NCI-H1436 (cell line): ENCODE measurements at regions not wholly inside any gene's neighbourhood (a gene's known extent, or its start where the extent isn't known, plus 50 kb on each side); places are given as distances from the start of the nearest gene placed in this dataset.

Source experiments
- DNase-seq: peaks from one replicate; lab custom pipeline; 2025; lab: John Stamatoyannopoulos, UW

GRCh38 chr12:18970603-18971002, 158.9 kb upstream of the PLEKHA5 start:
- no peak for DNase-seq

- no peak for DNase-seq
Measured at GRCh38 chr12:18971932-18972331, 157.6 kb upstream of the PLEKHA5 start.

DNA sequence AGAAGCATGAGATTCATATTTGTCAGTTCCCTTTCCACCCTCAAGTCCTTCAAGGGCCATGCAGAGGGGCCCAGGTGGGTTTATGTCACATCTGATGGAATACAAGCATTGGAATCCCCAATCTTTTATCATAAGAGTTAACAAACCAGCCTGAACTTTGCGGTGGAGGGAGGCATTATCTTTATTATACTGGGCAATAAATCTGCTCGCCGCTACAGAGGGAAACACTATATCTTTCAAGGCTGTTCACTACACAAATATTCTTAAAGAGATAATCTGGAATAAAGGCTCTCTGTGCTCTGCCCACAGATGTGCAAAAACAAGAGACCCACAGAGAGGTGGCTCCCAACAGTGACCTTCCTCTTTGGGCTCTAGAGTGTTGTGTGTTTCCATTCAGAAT, 153.6 kb upstream of the PLEKHA5 start:
- DNase-seq: no peak

- no peak for DNase-seq
Measured at GRCh38 chr12:18979401-18980126, 150.0 kb upstream of the PLEKHA5 start.

GRCh38 chr12:18981732-18982131, 147.8 kb upstream of the PLEKHA5 start:
- no peak for DNase-seq

- DNase-seq: no peak
Measured at GRCh38 chr12:18982226-18982949, 147.1 kb upstream of the PLEKHA5 start.

GRCh38 chr12:18983854-18984253, 145.7 kb upstream of the PLEKHA5 start:
- no peak for DNase-seq

DNA sequence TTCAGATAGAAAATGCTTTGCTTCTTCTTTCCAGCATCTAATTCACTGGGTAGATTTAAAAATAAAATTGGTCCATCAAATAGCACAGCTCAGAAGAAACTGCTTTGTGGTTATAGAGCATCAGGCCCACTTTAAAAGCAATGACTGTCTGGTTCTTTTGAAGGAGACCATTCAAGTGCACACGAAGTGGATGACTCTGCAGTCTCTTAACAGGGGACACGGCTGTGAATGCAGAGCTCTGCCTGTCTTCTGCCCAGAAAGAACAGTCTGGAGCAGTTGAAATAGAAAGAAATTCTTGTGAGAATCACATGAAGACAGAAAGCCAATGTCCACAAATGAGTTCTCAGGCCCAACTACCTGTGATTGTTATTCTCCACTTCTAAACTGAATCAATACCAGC, 138.7 kb upstream of the PLEKHA5 start:
- DNase-seq: peak; percentile 18

DNA sequence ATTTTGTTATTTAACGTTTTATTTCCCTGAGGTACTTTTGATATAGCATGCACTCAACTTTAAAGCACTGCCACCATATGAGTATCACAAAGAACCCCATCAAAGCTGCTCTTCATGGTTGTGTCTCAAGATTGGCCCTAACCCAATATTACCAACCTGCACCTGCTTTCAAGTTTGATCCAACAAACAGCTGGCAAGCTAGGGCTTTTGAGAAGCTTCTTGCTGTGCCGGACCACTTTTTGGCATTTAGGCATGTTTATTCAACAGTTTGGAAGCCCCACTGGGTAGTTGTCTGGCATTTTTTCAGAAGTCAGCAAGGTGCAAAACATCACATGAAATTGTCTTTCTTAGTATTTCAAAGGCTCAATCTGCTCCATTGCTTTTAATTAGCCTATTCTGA, 137.2 kb upstream of the PLEKHA5 start:
- DNase-seq: peak; percentile 41

GRCh38 chr12:18998343-18999261, 130.9 kb upstream of the PLEKHA5 start:
- no peak for DNase-seq

DNA sequence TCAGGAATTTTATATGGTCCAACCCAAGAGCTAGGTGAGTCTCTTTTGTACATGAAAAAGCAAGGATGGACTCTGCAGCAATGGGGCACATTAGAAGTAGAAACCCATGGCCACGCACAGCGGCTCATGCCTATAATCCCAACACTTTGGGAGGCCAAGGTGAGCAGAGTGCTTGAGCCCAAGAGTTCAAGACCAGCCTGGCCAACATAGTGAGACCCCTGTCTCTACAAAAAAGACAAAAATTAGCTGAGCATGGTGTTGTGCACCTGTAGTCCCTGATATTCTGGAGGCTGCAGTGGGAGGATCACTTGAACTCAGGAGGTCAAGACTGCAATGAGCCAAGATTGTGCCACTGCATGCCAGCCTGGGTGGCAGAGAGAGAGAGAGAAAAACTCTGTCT, 128.7 kb upstream of the PLEKHA5 start:
- no peak for DNase-seq

DNA sequence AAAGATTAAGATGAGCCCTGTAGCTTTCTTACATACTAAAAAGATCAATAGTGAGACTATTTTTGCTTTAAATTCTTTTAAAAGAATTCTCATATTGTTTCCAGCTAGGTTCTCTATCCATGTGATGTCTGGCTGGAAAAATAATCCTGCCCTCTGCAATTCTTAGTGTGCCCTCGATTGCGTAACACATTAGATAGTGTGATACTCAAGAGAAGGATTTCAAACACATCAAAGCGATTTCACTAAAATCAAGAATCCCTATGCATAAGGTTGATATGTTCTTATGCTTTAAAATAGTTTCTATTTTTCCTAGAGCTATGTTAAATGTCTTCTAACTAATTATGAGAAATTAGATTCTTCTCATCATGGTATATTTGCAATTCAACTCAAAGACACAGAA, 127.3 kb upstream of the PLEKHA5 start:
- no peak for DNase-seq

- DNase-seq: no peak
Measured at GRCh38 chr12:19003141-19003540, 126.4 kb upstream of the PLEKHA5 start.

DNA sequence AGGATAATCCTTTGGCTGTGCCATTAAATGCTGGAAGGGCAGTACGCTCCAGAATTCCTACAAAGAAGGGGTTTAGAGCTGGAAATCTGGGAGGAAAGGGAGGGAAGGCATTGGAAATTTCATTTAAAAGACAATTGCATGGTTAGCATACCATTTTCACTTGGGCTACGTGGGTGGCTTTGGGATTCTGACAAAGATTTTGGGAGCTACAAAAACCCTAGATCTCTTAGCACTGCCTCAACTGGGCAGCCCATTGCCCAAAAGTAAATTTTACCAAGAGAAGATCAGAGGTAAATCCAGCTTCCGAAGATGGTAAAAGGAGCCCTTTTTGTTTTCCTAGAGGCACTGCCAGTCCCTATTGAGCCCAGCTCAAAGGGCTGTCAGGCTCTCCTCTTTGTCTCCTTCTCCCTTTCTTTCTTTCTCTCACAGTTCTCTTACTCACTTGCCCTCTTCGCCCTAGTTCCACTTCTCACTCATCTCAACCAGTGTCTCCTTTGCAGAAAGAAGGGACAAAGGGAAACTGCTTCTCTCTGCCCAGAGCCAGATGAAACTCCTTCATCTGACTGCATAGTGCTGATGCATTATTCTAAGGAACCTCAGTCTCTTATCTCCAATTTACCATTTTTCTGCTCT, 125.4 kb upstream of the PLEKHA5 start:
- no peak for DNase-seq

DNA sequence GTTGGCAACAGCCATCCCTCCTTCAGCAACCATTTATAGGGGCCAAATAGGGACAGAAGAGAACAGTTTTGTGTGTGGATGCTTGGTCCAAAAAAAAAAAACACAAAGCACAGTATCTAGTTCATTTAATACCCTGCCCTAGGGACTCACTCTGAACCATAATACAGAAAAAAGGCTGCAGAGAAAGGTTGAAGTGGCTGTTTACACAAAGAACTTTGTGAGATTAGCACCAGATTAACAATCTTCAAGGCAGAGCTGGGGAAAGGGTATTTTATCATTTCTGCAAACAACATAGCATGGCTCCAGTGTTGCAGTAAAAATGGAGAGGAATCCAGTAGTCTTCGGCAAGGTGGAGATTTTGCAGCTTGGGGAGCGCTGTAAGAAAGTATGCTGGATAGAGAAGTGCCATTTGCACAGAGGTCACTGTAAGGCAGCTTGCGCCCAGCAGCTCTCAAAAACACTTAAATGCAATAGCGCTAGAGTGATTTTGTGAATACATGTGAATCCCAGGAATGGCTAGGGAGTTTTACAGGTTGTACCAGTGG, 124.2 kb upstream of the PLEKHA5 start:
- no peak for DNase-seq

DNA sequence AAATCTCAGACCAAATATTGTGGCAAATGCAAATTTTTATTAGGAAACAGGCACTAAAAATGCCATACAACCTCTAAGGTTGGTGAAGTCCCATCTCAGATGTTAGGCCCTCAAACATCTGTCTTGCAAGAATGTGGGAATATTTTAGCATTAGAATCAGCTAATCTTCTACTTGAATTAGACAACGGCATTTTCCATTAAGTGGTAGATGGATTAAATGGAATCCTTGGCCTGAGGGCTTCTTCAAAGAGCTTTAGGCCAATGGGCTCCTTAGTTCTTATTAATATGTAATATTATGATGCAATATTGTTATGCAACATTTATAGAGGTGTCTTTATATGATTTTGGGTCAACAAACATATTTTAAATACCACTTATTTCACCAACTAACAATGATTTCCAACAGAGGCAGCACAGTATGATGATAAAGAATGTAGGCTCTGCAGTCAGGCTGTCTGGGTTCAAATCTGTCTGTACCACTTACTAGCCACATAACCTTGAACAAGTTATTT, 122.9 kb upstream of the PLEKHA5 start:
- no peak for DNase-seq

- DNase-seq: no peak
Measured at GRCh38 chr12:19008102-19008501, 121.4 kb upstream of the PLEKHA5 start.

DNA sequence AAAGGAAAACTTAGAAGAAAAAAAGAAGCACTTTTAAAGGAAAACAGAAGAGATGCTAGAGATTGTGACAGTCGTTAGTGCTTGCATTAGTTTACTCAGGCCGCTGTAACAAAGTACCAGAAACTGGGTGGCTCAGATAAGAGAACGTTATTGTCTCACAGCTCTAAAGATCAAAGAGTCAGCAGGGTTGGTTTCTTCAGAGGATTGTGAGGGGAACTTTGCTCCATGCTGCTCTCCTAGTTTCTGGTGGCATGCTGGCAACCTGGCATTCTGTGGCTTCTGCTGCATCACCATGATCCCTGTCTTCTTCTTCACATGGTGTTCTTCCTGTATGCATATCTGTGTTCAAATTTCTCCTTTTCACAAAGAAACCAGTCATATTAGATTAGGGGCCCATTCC, 119.4 kb upstream of the PLEKHA5 start:
- DNase-seq: no peak

- no peak for DNase-seq
Measured at GRCh38 chr12:19010726-19011125, 118.8 kb upstream of the PLEKHA5 start.

GRCh38 chr12:19012965-19013364, 116.6 kb upstream of the PLEKHA5 start:
- DNase-seq: no peak

GRCh38 chr12:19014240-19014639, 115.3 kb upstream of the PLEKHA5 start:
- DNase-seq: no peak

- DNase-seq: no peak
Measured at GRCh38 chr12:19015285-19015684, 114.2 kb upstream of the PLEKHA5 start.
